H1 (cell line): ENCODE measurements at regions not wholly inside any gene's neighbourhood (a gene's known extent, or its start where the extent isn't known, plus 50 kb on each side); places are given as distances from the start of the nearest gene placed in this dataset.

Experiments
- BACH1 ChIP-seq: IDR thresholded peaks from 2 replicates; pipeline ENCODE4 v1.6.1; 2012; ENCODE audit warnings: low read length, improper control_type of control experiment
- CHD2 ChIP-seq: IDR thresholded peaks from 2 replicates; pipeline ENCODE4 v1.6.1; 2012; ENCODE audit warnings: low read length, improper control_type of control experiment
- FOSL1 ChIP-seq: IDR thresholded peaks from 2 replicates; pipeline ENCODE4 v1.6.1; 2011; ENCODE audit warnings: mild to moderate bottlenecking, low read depth, low read length, moderate library complexity; ENCODE audit not compliant: insufficient read depth
- TAF7 ChIP-seq: optimal IDR thresholded peaks from 2 replicates; pipeline ENCODE3; 2011; ENCODE audit warnings: low read depth, mild to moderate bottlenecking, inconsistent platforms, low read length, moderate library complexity, borderline replicate concordance
- TF ChIP-seq, protein P1 (sequence below): fragments of 300-600 bp; sonication (generic); IDR thresholded peaks from 2 replicates; pipeline ENCODE4 v1.7.1; 2012; ENCODE audit warnings: low read length, moderate library complexity, mild to moderate bottlenecking, inconsistent platforms; ENCODE audit not compliant: insufficient replicate concordance

- TF ChIP-seq, protein P1, sequence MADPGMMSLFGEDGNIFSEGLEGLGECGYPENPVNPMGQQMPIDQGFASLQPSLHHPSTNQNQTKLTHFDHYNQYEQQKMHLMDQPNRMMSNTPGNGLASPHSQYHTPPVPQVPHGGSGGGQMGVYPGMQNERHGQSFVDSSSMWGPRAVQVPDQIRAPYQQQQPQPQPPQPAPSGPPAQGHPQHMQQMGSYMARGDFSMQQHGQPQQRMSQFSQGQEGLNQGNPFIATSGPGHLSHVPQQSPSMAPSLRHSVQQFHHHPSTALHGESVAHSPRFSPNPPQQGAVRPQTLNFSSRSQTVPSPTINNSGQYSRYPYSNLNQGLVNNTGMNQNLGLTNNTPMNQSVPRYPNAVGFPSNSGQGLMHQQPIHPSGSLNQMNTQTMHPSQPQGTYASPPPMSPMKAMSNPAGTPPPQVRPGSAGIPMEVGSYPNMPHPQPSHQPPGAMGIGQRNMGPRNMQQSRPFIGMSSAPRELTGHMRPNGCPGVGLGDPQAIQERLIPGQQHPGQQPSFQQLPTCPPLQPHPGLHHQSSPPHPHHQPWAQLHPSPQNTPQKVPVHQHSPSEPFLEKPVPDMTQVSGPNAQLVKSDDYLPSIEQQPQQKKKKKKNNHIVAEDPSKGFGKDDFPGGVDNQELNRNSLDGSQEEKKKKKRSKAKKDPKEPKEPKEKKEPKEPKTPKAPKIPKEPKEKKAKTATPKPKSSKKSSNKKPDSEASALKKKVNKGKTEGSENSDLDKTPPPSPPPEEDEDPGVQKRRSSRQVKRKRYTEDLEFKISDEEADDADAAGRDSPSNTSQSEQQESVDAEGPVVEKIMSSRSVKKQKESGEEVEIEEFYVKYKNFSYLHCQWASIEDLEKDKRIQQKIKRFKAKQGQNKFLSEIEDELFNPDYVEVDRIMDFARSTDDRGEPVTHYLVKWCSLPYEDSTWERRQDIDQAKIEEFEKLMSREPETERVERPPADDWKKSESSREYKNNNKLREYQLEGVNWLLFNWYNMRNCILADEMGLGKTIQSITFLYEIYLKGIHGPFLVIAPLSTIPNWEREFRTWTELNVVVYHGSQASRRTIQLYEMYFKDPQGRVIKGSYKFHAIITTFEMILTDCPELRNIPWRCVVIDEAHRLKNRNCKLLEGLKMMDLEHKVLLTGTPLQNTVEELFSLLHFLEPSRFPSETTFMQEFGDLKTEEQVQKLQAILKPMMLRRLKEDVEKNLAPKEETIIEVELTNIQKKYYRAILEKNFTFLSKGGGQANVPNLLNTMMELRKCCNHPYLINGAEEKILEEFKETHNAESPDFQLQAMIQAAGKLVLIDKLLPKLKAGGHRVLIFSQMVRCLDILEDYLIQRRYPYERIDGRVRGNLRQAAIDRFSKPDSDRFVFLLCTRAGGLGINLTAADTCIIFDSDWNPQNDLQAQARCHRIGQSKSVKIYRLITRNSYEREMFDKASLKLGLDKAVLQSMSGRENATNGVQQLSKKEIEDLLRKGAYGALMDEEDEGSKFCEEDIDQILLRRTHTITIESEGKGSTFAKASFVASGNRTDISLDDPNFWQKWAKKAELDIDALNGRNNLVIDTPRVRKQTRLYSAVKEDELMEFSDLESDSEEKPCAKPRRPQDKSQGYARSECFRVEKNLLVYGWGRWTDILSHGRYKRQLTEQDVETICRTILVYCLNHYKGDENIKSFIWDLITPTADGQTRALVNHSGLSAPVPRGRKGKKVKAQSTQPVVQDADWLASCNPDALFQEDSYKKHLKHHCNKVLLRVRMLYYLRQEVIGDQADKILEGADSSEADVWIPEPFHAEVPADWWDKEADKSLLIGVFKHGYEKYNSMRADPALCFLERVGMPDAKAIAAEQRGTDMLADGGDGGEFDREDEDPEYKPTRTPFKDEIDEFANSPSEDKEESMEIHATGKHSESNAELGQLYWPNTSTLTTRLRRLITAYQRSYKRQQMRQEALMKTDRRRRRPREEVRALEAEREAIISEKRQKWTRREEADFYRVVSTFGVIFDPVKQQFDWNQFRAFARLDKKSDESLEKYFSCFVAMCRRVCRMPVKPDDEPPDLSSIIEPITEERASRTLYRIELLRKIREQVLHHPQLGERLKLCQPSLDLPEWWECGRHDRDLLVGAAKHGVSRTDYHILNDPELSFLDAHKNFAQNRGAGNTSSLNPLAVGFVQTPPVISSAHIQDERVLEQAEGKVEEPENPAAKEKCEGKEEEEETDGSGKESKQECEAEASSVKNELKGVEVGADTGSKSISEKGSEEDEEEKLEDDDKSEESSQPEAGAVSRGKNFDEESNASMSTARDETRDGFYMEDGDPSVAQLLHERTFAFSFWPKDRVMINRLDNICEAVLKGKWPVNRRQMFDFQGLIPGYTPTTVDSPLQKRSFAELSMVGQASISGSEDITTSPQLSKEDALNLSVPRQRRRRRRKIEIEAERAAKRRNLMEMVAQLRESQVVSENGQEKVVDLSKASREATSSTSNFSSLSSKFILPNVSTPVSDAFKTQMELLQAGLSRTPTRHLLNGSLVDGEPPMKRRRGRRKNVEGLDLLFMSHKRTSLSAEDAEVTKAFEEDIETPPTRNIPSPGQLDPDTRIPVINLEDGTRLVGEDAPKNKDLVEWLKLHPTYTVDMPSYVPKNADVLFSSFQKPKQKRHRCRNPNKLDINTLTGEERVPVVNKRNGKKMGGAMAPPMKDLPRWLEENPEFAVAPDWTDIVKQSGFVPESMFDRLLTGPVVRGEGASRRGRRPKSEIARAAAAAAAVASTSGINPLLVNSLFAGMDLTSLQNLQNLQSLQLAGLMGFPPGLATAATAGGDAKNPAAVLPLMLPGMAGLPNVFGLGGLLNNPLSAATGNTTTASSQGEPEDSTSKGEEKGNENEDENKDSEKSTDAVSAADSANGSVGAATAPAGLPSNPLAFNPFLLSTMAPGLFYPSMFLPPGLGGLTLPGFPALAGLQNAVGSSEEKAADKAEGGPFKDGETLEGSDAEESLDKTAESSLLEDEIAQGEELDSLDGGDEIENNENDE: no peak
- no peak for TF ChIP-seq FOSL1
- TF ChIP-seq TAF7: no peak
- no peak for TF ChIP-seq CHD2
- no peak for TF ChIP-seq BACH1
- TF ChIP-seq, all 59 proteins: peak for 0
Measured at GRCh38 chr17:33676444-33676843, 383.3 kb upstream of the ASIC2 start (continued).
